Fibroblast of skin of right biceps (primary cell): ENCODE measurements at regions not wholly inside any gene's neighbourhood (a gene's known extent, or its start where the extent isn't known, plus 50 kb on each side); places are given as distances from the start of the nearest gene placed in this dataset.
"Not testable (repeated sequence)": the region's sequence is repeated elsewhere in the genome, so short reads cannot be mapped to it uniquely, and the experiment has no call there.

Experiments
- DNase-seq: peaks from one replicate; pipeline ENCODE4 v3.0.0-alpha.2; 2013

DNA sequence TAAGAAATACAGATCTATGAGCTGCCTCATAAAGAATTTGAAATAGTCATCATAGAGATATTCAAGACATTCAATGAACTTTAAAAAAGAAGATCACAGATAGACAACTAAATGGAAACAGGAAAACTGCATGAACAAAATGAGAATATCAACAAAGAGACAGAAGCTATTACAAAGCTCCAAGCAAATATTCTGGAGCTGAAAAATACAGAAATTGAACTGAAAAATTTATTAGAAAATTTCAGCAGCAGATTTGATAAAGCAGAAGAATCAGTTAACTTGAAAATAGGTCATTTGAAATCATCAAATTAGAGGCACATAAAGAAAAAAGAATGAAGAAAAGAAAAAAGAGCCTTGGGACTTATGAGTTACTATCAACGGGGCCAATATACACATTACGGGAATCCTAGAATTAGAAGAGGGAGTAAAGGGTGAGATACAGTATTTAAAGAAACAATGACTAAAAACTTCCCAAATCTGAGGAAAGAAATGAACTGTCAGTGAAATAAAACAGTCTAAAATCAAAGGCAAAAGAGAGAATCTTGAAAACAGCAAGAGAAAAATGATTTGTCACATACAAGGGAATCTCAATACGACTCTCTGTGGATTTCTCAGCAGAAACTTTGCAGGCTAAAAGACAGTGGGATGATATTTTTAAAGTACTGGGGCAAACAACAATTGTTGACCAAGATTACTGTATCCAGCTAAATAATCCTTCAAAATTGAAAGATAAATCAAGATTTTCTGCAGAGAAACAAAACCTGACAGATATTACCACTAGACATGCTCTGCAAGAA, 641.6 kb downstream of the ANKRD50 start:
- no peak for DNase-seq

DNA sequence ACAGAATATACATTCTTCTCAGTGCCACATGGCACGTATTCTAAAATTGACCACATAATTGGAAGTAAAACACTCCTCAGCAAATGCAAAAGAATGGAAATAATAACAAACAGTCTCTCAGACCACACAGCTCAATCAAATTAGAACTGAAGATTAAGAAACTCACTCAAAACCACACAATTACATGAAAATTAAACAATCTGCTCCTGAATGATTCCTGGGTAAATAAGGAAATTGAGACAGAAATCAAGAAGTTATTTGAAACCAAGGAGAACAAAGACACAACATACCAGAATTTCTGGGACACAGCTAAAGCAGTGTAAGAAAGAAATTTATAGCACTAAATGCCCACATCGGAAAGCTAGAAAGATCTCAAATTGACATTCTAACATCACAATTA, 637.3 kb downstream of the ANKRD50 start:
- not testable (repeated sequence) for DNase-seq

DNA sequence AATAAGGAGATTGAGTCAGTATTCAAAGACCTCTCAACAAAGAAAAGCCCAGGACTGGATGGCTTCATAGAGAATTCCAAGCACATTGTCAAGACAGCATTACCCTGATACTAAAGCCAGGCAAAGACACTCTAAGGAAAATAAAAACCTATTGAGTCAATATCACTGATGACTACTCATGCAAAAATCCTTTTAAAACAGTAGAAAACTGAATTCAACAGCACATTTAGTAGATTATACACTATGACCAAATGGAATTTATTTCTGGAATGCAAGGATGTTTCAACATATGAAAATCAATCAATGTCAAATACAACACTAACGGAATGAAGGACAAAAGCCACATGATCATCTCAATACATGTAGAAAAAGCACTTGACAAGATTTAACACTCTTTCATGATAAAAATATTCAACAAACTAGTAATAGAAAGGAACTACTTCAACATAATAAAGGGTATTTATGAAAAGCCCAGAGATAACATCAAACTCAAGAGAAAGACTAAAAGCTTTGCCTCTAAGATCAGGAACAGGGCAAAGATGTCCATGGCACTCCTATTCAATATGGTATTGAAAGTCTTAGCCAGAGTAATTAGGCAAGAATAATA, 633.3 kb downstream of the ANKRD50 start:
- DNase-seq = peak; percentile 81

DNA sequence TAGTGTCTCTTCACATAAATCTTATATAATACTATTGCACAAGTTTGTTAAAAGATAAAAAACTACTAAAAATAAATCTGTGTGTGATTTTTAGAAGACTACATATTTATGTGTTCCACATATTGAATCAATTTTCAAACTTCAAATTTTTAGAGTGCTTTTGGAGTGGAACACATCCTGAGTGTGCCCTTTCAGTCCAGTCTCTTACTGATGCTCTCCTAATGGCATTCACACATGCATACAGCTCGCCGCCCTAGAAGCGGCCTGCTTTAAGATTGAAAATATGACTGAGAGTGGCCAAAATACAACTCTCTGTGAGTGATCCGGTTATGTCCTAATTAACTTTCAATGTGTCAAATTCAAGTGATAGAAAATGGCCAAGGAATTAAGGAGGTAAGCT, 628.8 kb downstream of the ANKRD50 start:
- peak; percentile 16 for DNase-seq

DNA sequence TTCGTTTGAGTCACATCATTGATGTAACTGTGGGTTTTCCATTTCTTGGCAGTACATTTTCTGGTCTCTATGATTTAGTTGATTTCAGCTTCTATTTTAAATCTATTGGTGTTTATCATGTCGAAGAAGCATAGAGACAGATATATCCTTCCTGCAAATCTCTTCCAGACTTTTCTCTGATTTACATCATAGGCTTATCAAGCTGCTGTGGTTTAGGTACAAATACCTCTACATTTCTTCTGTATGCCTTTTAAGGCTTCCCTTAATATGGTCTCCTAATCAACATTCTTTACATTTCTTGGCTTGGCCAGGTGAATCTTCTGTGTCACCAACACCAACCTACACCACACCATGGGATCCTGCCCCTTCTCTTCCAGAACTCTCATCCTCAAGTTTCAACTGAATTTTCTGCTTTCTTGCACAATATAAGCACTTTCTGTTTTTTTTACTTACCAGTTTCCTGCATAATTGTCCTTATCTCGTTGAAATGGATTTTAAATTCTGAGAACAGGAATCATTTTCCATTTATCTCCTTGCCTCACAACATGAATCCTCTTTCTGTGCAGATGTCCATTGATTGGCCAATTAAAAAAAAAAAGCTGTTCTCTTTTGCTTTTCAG, 626.9 kb downstream of the ANKRD50 start:
- DNase-seq = peak; percentile 12

DNA sequence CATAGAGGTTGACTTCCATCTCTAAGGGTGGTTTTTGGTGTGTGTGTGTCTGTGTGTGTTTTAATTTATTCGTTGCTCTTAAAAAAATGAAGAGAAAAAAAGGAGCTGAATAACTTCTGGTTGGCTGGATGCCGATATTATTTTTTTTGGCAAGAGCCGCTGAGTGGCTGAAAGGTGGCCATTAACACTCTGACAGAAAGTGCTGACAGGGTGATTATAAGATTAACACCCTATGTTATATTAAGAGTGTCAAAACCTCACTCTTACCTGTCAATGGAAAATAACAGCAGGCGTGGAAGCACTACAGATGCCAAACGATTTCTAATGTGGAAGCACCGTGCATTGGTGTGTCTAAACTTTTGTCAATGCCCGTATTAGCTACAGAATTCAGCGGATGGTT, 622.5 kb downstream of the ANKRD50 start:
- no peak for DNase-seq

DNA sequence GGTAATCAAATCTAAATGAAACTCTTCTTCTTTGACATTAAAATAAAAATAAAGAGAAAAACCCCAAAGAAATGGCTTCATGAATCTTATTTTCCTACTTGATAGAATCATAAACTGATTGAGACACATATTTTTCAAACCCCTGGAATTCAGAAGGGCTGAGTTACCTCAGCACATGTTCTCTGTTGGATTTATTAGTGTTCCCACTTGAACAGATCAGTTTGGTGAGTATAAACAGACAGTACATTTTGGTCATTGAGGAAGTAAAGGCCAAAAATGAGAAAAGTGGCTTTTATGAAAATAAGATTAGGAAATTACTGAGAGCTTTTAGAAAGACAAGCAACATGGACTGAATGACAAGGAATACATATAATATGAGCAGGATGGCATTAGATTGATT, 620.4 kb downstream of the ANKRD50 start:
- DNase-seq = no peak

DNA sequence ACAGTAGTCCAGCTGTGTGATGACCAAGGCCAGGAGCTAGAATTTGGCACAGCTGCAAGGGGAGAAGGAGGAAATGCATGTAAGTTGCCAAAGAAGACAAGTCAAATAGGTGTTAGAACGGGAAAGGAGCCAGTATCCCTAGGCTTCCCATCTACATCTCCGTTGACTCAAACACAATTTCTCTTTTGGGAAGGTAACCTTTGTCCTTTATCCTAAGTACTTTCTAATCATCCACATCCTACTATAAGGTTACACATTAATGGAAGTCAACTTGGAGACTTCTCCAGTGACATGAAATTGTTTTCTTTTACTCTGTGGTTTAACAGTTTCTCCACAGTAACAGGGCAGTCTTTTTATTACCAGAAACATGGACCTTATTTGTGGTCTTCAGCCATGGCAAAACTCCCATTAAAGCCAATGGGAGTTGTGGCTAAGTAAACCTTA, 620.0 kb downstream of the ANKRD50 start:
- no peak for DNase-seq

DNA sequence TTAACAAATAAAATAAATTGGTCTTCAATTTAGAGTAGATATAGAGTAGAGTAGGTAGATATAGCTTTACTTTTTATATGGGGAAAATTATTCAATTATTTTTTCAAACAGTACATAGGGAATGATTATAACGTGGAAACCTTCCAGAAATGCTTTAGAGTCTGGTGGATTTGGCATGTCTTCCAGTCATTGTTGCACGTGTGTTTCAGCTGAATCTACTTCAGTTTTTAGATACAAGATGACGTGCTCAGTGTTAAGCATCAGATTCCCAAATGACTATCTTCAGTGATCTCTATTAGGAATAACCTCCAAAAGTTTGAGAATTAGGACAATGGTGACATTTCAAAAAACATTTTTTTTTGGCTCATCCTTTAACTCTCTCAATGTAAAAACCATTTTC, 616.9 kb downstream of the ANKRD50 start:
- peak; percentile 23 for DNase-seq

DNA sequence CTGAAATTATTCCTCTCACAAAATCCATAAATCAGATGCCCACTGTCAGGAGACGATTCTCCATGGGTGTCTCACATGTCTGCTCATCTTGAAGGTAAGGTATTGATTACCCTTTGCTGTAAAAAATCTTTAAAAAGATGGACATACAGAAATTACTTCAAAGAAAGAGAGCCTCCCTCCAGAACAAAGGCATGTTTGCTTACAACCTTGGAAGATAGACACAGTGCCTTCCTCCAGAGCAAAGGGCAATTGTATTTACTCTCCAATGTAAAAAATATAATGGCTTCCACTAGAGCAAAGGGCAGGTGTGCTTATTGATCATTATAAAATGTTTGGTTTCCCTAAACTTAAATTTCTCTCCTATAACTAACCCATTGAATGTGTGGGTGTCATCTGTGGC, 616.2 kb downstream of the ANKRD50 start:
- DNase-seq = no peak

DNA sequence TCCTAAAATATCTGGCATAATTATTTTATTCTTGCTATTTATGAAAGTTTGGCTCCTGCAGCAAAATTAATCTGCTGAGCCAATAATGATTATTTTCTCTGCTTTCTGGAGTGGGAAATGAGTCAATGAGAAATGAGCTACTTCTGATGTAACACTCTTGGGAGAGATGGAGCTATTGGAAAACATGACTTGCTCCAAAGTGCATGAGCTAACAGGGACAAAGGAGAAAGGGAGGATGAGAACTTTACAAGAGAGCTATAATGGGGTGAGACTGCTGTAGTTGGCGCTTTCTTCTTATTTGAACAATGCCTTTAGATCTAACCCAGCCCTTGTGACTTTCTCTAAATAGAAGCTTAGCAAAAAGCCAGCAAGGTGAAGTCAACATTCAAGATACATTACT, 615.1 kb downstream of the ANKRD50 start:
- no peak for DNase-seq

DNA sequence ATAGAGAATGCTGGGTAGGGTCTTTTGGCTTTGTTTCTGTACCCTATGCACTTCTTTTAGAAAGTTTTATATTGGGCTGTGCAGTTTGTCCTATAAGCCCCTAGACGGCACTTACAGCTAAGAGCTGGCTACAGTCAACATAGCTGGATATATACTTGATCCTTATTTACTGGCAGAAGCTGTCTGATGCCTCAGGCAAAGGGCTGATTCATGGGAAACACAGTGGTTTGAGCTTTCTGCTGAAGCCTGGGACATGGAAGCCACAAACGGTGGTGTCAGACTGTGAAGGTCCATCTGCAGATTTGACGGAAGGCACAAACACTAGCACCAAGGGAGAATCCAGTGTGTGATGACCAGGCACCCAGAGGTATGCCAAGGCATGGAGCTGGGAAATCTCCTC, 608.4 kb downstream of the ANKRD50 start:
- DNase-seq = no peak

DNA sequence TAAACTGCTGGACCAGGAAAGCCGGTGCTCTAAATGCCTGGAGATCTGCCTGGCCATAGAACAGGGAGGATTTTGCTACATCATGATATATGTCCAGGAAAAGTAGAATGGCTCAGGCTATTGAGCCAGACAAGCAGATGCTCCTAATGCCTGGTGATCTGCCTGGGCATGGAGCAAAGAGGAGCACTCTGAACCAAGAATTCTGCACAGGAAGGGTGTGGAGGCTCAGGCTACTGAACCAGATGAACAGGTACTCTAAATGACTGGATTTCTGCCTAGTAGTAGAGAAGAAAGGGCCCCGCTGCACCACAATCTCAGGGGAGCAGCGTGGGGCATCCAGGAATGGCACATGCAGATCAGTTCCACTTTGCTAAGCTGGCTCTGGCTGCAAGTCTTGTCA, 607.9 kb downstream of the ANKRD50 start:
- DNase-seq = no peak

DNA sequence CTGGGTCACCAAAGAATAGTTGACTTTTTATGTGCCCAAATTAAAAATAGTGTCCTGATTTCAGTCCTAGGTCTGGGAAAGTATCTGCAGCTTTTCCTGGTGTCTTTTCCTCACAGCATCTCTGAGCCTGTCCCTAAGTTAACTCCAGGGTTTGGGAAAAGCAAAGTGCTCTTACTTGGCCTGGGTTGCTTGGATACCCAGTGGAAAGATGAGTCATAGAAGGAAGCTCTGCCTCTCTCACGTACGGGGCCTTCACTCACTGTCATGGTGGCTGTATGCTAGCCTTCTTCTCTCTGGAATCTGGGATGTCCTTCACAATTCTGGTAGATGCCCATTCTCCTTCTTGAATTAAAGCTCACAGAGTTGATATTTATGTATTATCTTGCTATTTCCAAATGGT, 607.3 kb downstream of the ANKRD50 start:
- peak; percentile 25 for DNase-seq

DNA sequence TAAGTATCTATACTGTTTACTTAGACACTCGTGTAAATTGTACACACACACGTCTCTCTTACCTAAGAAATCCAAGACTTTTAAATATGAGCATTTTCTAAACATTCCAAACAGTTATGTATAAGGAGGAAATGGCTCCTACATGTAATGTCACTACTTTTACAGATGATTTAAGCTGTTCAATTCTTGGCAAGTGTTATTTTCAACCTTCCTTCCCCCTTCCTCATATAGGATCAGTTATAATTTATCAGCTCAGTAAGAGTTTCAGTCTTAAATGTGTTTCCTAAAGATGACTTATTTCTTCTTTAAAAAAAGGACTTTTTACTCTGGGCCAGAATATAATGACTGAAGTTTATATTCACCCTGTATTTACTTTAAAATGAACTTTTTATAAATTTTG, 601.1 kb downstream of the ANKRD50 start:
- DNase-seq = no peak

DNA sequence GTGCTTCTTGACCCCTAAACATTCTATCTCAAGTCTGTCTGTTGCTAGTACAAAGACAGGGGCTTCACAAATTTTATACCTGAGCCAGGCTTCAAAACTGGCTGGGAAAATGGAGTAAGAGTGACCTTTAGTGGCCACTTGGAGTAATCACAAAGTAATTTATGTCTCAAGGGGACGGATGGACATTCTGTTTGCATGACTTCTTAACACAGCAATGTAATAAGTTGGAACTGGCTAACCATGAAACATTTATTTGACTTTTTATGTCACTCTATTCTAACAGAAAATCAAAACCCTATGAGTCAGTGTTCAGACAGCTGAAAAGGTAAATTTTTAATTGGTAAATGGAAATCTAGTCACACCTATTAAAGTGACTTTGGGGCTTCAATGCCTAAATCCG, 600.6 kb downstream of the ANKRD50 start:
- DNase-seq = peak; percentile 76

DNA sequence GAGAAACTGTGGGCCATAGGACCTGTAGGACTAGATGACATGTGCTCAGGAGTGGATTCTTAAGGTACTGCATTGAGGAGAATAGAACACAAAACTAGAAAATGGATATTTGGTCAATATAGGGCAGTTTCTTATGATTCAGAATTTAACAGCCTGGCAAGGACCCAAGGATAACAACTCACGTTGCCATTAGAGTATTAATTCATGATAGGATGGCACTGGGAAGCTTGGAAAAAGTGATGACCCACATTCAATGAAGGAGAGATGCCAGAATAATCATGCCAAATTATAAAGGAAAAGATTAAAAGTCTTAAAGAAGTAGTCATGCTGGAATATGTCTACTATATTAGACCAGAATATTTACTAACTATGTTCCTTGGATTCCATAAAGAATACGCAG, 594.5 kb downstream of the ANKRD50 start:
- no peak for DNase-seq

DNA sequence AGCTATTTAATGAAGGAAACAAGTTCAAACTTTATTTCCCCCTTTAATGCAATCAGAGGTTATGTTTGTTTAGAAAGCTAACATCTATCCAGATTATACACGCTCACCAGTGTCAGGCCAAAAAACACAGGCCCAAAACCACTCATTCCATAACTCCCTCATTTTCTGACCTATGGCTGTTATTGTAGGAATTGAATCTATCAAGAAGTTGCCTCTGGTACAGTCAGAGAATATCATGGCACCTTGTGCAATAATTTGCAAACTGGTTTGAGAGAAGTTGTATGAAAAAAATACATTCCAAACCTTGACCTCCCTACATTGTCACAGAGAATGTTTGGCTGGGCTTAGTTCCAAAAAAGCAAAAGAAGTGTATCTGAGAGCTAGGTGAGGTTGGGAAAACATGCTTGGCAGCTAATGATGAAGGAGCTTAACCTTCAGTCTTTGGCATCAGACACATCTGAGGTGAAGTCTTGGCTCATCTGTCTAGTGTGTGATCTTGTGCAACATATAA, 591.0 kb downstream of the ANKRD50 start:
- peak; percentile 64 for DNase-seq

DNA sequence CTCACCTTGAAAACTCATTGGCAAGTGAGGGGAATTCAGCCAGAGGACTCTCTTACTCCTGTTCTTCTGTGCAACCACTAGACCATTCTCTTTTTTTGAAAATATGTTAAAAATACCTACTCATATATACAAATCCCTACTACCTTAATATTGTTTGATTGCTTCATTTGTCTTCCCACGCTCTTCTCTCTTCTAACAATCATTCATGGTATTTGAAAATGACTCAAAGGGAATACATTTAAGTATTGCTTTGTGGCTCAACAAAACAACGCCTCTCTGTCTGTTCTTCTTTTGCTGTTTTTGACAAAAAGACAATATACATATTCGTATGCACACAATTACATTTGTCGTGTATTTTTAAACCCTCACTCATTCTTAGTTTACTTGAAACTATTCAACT, 589.4 kb downstream of the ANKRD50 start:
- DNase-seq = no peak

DNA sequence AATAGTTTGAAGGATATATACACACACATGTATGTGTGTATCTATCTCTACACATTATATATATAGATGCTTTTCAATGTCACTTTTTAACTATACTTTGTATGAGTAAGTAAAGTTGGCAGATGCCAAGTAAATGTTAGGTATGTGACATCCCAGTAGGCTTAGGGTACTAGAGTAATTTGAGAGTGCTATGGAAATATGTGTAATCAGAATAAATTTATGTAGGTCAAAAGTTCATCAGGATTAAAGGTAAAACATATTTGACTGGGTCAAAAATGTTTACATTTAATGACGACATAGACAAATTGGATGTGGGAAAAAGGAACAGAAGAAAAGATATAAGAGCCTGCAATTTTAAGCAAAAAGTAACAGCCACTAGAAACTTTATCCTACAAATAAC, 588.8 kb downstream of the ANKRD50 start:
- no peak for DNase-seq

DNA sequence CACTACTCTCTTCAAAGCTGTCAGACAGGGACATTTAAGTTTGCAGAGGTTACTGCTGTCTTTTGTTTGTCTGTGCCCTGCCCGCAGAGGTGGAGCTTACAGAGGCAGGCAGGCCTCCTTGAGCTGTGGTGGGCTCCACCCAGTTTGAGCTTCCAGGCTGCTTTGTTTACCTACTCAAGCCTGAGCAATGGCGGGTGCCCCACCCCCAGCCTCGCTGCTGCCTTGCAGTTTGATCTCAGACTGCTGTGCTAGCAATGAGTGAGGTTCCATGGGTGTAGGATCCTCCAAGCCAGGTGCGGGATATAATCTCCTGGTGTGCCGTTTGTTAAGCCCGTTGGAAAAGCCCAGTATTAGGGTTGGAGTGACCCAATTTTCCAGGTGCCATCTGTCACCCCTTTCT, 581.2 kb downstream of the ANKRD50 start:
- DNase-seq = not testable (repeated sequence)

DNA sequence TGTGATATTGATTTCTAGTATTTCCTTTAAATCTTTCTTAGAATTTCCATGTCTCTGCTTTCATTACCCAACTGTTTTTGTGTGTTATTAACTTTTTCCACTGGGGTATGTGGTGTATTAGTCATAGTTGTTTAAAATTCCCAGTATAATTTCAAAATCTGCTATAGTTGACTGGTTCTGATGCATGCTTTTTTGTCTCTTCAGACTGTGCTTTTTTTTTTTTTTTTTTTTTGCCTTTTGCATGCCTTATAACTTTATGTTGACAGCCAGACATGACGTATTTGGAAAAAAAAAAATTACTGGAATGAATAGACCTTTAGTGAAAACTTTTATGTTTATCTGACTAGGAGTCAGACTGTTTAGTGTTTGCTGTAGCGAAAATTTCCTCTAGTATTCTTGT, 580.4 kb downstream of the ANKRD50 start:
- DNase-seq = no peak

DNA sequence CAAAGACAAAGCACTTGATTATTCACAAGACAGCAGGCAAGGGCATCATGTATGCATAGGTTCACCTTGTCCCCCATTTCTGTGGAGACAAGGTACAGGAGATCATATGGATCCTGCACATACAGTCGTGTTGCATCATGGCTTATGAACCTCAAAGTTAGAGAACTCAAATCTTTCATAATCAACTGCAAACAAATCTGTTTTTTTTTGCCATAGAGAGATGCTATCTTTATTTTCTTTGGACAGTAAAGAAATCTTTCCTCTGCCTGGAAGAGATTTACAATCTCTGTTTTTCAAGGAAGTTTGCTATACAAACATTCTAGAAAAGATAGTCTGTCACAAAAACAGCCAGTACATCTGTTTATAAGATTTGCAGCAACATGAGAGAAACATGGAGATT, 578.8 kb downstream of the ANKRD50 start:
- no peak for DNase-seq

DNA sequence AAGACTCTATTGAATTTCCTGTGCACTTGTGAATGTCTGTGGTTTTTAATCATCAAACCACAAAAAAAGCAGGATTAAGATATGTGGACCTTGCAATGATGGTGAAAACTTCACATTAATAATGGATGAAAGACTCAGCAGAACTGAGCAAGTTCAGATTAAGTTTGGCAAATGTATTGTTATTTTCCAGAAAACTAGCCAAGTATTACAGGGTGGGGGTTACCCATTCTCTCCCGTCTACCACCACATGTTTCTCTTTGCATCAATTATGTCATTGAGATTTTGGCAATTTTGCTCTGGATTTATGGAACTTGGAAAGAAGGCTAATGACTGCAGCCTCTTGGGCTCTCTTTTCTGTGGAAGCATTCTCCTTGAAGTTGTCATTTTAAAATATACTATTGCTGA, 577.1 kb downstream of the ANKRD50 start:
- peak; percentile 76 for DNase-seq
